ENCODE measurements at regions not wholly inside any gene's neighbourhood (a gene's known extent, or its start where the extent isn't known, plus 50 kb on each side); places are given as distances from the start of the nearest gene placed in this dataset.

DNA sequence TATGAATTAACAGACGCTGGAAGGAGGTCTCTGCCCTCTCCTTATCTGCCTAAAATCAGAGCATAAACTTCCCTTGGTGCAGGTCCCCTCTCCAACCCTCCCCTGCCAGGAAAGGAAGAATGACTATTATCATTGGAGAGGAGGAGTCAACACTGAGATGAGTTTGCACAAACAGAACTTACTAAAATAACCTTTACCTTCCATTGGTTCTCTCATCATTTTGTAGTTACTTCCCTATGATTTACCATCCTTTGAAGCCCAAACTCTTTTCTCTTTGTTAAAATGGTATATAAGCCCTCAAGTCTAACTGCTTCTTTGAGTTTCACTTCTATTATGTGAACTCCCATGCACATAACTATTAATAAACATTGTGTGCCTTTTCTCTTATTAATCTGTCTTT lies 64.2 kb upstream of the EEA1 start:
- Histone ChIP-seq H3K4me3 (replicated peaks in 1 of 2; ENCODE audit: low read depth in 1 of 2, low read length in 2 of 2) (no peak overlapping the region), H3K27me3 (ENCODE audit: insufficient read depth, low read length) (no peaks in the 10 kb centered on the region), H3K36me3 (ENCODE audit: control insufficient read depth in 1 of 2, insufficient read depth in 2 of 2, low read length in 2 of 2) (no peaks in the 10 kb centered on the region), H3K9me3 (ENCODE audit: control insufficient read depth in 1 of 2, insufficient read depth in 1 of 2, low read depth in 1 of 2, low read length in 2 of 2) (no peaks in the 10 kb centered on the region), H4K20me1 (ENCODE audit: insufficient read depth) (no peaks in the 10 kb centered on the region), H2AFZ (ENCODE audit: low read depth, low read length, poor library complexity, severe bottlenecking) (no peak overlapping the region), H3K9ac (ENCODE audit: low read length) (no peak overlapping the region), H3K79me2 (ENCODE audit: insufficient read depth, low read length) (no peaks in the 10 kb centered on the region), H3K4me2 (ENCODE audit: low read length) (no peak overlapping the region), H3K4me1 (ENCODE audit: control insufficient read depth in 1 of 2, insufficient read depth in 2 of 2, low read length in 2 of 2) (no peaks in the 10 kb centered on the region), H3K9me2 (ENCODE audit: insufficient read depth) (no peaks in the 10 kb centered on the region), H3K27ac (ENCODE audit: low read depth, low read length) (no peak overlapping the region)
- intact Hi-C loops (cut with micrococcal nuclease) = no loop called here
- TF ChIP-seq, protein P1, sequence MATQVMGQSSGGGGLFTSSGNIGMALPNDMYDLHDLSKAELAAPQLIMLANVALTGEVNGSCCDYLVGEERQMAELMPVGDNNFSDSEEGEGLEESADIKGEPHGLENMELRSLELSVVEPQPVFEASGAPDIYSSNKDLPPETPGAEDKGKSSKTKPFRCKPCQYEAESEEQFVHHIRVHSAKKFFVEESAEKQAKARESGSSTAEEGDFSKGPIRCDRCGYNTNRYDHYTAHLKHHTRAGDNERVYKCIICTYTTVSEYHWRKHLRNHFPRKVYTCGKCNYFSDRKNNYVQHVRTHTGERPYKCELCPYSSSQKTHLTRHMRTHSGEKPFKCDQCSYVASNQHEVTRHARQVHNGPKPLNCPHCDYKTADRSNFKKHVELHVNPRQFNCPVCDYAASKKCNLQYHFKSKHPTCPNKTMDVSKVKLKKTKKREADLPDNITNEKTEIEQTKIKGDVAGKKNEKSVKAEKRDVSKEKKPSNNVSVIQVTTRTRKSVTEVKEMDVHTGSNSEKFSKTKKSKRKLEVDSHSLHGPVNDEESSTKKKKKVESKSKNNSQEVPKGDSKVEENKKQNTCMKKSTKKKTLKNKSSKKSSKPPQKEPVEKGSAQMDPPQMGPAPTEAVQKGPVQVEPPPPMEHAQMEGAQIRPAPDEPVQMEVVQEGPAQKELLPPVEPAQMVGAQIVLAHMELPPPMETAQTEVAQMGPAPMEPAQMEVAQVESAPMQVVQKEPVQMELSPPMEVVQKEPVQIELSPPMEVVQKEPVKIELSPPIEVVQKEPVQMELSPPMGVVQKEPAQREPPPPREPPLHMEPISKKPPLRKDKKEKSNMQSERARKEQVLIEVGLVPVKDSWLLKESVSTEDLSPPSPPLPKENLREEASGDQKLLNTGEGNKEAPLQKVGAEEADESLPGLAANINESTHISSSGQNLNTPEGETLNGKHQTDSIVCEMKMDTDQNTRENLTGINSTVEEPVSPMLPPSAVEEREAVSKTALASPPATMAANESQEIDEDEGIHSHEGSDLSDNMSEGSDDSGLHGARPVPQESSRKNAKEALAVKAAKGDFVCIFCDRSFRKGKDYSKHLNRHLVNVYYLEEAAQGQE (IDR thresholded peaks at IDR 0.05; ENCODE audit: low read depth) = no peak
- TF ChIP-seq ZFX (IDR thresholded peaks at IDR 0.05) = no peak
- no peak for TF ChIP-seq POLR2A (IDR thresholded peaks at IDR 0.05; ENCODE audit: borderline replicate concordance, extremely low read depth, insufficient read depth, insufficient read length)
- DNase-seq (ENCODE audit: low read depth, low spot score) = no peak
- ATAC-seq = no peak
- CTCF ChIA-PET = no interaction called here
- BruUV-seq (replicated peaks) = no TSS peak
- RAD21 ChIA-PET (ENCODE audit: low non-redundant PET in 1 of 2, low total read pairs in 2 of 2, uncharacterized antibody in 2 of 2, unreplicated experiment in 2 of 2) = no interaction called here
- POLR2A ChIA-PET = no interaction called here

DNA sequence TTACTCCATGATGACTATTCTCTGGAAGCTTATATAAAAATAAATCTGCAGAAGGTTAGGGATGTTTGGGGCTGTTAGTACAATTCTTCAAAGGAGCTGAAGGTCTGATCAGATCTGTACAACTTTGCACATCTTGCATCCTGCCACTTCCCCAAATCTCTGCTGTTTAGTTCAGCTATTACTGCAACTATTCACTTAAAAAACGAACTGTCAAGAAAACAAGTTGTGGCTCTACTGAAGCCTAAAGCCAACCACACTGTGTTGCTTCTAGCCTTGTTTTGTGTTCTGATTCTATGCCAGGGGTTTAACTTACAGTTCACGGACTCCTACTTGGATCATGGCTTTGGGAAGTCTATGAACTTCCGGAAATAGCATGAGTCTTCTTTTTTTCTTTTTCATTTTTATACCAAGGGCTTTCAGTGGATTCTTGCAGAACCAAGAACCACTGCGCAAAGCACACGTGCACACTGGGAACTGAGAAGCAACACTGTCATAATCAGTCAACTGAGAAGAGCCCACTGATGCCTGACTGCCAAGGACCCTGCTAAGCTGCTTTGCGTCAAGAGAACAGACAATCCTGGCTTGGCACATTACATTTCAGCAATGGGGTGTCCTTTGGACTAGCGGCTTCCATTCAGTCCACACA lies 66.3 kb upstream of the EEA1 start:
- ATAC-seq (no peak), DNase-seq (ENCODE audit: low read depth, low spot score) (no peak)
- no peaks in the 10 kb centered on the region for H3K9me2 ChIP-seq (ENCODE audit: insufficient read depth)
- H3K4me2 ChIP-seq (ENCODE audit: low read length) = no peak overlapping the region
- intact Hi-C loops (cut with micrococcal nuclease) = no loop called here
- no peaks in the 10 kb centered on the region for H3K79me2 ChIP-seq (ENCODE audit: insufficient read depth, low read length)
- H3K4me1 ChIP-seq (ENCODE audit: control insufficient read depth in 1 of 2, insufficient read depth in 2 of 2, low read length in 2 of 2) = no peaks in the 10 kb centered on the region
- H2AFZ ChIP-seq (ENCODE audit: low read depth, low read length, poor library complexity, severe bottlenecking) = no peak overlapping the region
- no peaks in the 10 kb centered on the region for H3K27me3 ChIP-seq (ENCODE audit: insufficient read depth, low read length)
- no peaks in the 10 kb centered on the region for H3K36me3 ChIP-seq (ENCODE audit: control insufficient read depth in 1 of 2, insufficient read depth in 2 of 2, low read length in 2 of 2)
- no peaks in the 10 kb centered on the region for H3K9me3 ChIP-seq (ENCODE audit: control insufficient read depth in 1 of 2, insufficient read depth in 1 of 2, low read depth in 1 of 2, low read length in 2 of 2)
- POLR2A ChIA-PET = no interaction called here
- no TSS peak for BruUV-seq (replicated peaks)
- CTCF ChIA-PET = no interaction called here
- RAD21 ChIA-PET (ENCODE audit: low non-redundant PET in 1 of 2, low total read pairs in 2 of 2, uncharacterized antibody in 2 of 2, unreplicated experiment in 2 of 2) = no interaction called here
- no peaks in the 10 kb centered on the region for H4K20me1 ChIP-seq (ENCODE audit: insufficient read depth)
- no peak overlapping the region for H3K9ac ChIP-seq (ENCODE audit: low read length)
- H3K27ac ChIP-seq (ENCODE audit: low read depth, low read length) = no peak overlapping the region
- H3K4me3 ChIP-seq (replicated peaks in 1 of 2; ENCODE audit: low read depth in 1 of 2, low read length in 2 of 2) = no peak overlapping the region
- TF ChIP-seq SP1 (IDR thresholded peaks at IDR 0.05; ENCODE audit: low read depth) (no peak), SRF (IDR thresholded peaks at IDR 0.05; ENCODE audit: low read depth) (no peak), JUND (IDR thresholded peaks at IDR 0.05) (no peak), ZFX (IDR thresholded peaks at IDR 0.05) (no peak), MAX (IDR thresholded peaks at IDR 0.05) (no peak), YY1 (IDR thresholded peaks at IDR 0.05; ENCODE audit: extremely low read depth, insufficient replicate concordance, low read depth, low read length) (no peak), CEBPB (IDR thresholded peaks at IDR 0.05; ENCODE audit: low read depth) (no peak), EZH2phosphoT487 (IDR thresholded peaks at IDR 0.05; ENCODE audit: borderline replicate concordance) (no peak)
- TF ChIP-seq, protein P1 (IDR thresholded peaks at IDR 0.05; ENCODE audit: low read depth) = no peak
- TF ChIP-seq, protein P2, sequence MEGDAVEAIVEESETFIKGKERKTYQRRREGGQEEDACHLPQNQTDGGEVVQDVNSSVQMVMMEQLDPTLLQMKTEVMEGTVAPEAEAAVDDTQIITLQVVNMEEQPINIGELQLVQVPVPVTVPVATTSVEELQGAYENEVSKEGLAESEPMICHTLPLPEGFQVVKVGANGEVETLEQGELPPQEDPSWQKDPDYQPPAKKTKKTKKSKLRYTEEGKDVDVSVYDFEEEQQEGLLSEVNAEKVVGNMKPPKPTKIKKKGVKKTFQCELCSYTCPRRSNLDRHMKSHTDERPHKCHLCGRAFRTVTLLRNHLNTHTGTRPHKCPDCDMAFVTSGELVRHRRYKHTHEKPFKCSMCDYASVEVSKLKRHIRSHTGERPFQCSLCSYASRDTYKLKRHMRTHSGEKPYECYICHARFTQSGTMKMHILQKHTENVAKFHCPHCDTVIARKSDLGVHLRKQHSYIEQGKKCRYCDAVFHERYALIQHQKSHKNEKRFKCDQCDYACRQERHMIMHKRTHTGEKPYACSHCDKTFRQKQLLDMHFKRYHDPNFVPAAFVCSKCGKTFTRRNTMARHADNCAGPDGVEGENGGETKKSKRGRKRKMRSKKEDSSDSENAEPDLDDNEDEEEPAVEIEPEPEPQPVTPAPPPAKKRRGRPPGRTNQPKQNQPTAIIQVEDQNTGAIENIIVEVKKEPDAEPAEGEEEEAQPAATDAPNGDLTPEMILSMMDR (IDR thresholded peaks at IDR 0.05 in 2 of 3, conservative IDR thresholded peaks at IDR 0.05 in 1 of 3; ENCODE audit: borderline replicate concordance in 1 of 3, insufficient read depth in 1 of 3, low read depth in 2 of 3, low read length in 2 of 3) = no peak
